ENCODE measurements at regions not wholly inside any gene's neighbourhood (a gene's known extent, or its start where the extent isn't known, plus 50 kb on each side); places are given as distances from the start of the nearest gene placed in this dataset.

DNA sequence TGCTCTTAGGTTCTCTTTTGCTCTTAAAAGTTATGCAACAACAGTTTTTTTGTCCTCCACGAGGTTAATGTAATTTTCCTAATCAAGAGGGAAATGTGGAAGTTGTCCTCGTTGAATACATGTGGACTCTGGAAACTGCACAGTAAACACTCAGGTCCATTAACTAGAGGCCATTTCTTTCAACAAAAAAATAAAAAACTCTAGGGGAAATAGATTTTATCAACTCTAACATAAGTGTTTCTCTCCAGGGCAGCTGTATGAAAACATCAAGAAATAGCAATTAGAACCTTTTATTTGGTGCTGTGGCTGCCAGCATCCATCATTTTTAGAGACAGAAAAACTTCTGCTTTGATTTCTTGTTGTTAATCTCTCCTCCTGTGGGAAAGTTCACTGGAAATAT, 288.6 kb downstream of the ICE1 start:
- TF ChIP-seq, protein P1, sequence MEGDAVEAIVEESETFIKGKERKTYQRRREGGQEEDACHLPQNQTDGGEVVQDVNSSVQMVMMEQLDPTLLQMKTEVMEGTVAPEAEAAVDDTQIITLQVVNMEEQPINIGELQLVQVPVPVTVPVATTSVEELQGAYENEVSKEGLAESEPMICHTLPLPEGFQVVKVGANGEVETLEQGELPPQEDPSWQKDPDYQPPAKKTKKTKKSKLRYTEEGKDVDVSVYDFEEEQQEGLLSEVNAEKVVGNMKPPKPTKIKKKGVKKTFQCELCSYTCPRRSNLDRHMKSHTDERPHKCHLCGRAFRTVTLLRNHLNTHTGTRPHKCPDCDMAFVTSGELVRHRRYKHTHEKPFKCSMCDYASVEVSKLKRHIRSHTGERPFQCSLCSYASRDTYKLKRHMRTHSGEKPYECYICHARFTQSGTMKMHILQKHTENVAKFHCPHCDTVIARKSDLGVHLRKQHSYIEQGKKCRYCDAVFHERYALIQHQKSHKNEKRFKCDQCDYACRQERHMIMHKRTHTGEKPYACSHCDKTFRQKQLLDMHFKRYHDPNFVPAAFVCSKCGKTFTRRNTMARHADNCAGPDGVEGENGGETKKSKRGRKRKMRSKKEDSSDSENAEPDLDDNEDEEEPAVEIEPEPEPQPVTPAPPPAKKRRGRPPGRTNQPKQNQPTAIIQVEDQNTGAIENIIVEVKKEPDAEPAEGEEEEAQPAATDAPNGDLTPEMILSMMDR (conservative IDR thresholded peaks at IDR 0.05 in 1 of 2, IDR thresholded peaks at IDR 0.05 in 1 of 2; ENCODE audit: low read depth in 1 of 2, low read length in 2 of 2): no peak
- no peak for TF ChIP-seq EZH2 (IDR thresholded peaks at IDR 0.05; ENCODE audit: low read length, missing control alignments)

Measured in fibroblast of lung (primary cell).